BE2C (cell line): ENCODE measurements at regions not wholly inside any gene's neighbourhood (a gene's known extent, or its start where the extent isn't known, plus 50 kb on each side); places are given as distances from the start of the nearest gene placed in this dataset.

Experiments
- DNase-seq: peaks from one replicate; pipeline ENCODE4 v3.0.0-alpha.2; 2020
- H3K27me3 ChIP-seq: fragments of 250-450 bp; sonication (Bioruptor Pico); 2 replicates; pipeline ENCODE4 v1.5.1; 2020; ENCODE audit warnings: mild to moderate bottlenecking
- H3K36me3 ChIP-seq: fragments of 250-450 bp; sonication (Bioruptor Pico); 2 replicates; pipeline ENCODE4 v1.5.1; 2020; ENCODE audit warnings: mild to moderate bottlenecking
- H3K4me1 ChIP-seq: fragments of 250-450 bp; sonication (Bioruptor Pico); 2 replicates; pipeline ENCODE4 v1.5.1; 2020
- H3K4me3 ChIP-seq: 2 replicates; pipeline ENCODE4 v1.5.1; 2011; ENCODE audit warnings: low read depth, low read length
- H3K9me3 ChIP-seq: fragments of 250-450 bp; sonication (Bioruptor Pico); 2 replicates; pipeline ENCODE4 v1.5.1; 2020
- TF ChIP-seq, protein P1 (sequence below): IDR thresholded peaks from 2 replicates; pipeline ENCODE4 v1.5.1; 2012; ENCODE audit warnings: mild to moderate bottlenecking, low read depth, low read length

DNA sequence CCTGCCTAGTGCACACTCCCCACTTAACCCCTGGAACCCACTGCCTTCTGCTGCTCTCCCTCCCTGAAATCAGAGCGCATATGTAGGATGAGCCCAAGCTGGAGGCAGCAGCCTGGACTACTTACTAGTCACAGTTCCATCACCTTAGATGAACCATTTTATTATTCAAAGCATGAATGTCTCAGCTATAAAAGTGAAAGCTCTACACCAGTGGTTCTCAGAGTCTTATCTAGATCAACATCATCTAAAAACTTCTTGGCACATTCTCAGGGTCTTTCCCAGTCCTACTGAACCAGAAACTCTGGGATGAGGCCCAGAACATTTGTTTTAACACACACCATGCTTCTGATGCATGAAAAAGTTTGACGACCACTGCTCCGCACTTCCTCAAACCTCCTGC lies 100.3 kb upstream of the ANK3 start:
- no peaks in the 10 kb centered on the region for H3K27me3 ChIP-seq
- H3K4me1 ChIP-seq = no peaks in the 10 kb centered on the region
- H3K9me3 ChIP-seq = no peaks in the 10 kb centered on the region
- no peak for DNase-seq
- H3K36me3 ChIP-seq = no peaks in the 10 kb centered on the region
- H3K4me3 ChIP-seq = no peak overlapping the region
- TF ChIP-seq, protein P1, sequence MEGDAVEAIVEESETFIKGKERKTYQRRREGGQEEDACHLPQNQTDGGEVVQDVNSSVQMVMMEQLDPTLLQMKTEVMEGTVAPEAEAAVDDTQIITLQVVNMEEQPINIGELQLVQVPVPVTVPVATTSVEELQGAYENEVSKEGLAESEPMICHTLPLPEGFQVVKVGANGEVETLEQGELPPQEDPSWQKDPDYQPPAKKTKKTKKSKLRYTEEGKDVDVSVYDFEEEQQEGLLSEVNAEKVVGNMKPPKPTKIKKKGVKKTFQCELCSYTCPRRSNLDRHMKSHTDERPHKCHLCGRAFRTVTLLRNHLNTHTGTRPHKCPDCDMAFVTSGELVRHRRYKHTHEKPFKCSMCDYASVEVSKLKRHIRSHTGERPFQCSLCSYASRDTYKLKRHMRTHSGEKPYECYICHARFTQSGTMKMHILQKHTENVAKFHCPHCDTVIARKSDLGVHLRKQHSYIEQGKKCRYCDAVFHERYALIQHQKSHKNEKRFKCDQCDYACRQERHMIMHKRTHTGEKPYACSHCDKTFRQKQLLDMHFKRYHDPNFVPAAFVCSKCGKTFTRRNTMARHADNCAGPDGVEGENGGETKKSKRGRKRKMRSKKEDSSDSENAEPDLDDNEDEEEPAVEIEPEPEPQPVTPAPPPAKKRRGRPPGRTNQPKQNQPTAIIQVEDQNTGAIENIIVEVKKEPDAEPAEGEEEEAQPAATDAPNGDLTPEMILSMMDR = no peak

DNA sequence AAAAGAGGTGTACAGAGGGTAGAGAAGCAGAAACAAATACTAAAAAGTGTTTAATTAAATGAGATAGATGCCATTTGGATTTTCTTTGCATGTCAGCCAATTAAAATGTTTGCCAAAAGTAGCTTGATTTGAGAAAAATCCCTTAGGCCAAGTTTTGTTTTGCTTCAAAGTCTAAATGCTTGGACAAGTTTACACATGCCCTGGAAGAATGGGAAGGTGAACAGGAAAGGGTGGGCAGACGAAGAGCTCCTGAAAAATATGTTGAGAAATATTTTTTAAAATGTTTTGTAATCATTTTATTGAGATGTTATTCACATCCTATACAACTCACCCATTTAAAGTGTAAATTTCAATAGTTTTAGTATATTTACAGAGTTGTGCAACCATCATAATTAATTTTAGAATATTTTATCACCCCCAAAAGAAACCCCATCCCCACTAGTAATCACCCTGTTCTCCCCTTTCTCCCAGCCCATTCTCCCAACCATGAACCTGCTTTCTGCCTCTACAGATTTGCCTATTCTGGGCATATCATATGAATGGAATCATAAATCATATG lies 98.5 kb upstream of the ANK3 start:
- TF ChIP-seq, protein P1 = no peak
- H3K36me3 ChIP-seq = no peaks in the 10 kb centered on the region
- H3K4me3 ChIP-seq = no peak overlapping the region
- no peak for DNase-seq
- no peaks in the 10 kb centered on the region for H3K9me3 ChIP-seq
- peaks cover 3% of the 10 kb centered on the region; the same call in 1 of the 2 replicates for H3K4me1 ChIP-seq
- H3K27me3 ChIP-seq = no peaks in the 10 kb centered on the region

DNA sequence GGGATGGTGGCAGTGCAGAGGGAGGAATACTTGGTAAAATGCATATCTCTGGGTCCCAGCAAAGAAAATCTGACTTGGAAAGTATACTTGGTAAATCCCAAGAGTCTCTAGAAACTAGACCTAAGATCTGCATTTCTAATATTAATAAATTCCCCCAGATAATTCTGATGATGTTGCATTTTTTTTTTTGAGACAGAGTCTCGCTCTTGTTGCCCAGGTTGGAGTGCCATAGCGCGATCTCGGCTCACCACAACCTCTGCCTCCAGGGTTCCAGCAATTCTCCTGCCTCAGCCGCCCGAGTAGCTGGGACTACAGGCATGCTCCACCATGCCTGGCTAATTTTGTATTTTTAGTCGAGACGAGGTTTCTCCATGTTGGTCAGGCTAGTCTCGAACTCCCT lies 97.9 kb upstream of the ANK3 start:
- H3K9me3 ChIP-seq = no peaks in the 10 kb centered on the region
- no peak for DNase-seq
- no peaks in the 10 kb centered on the region for H3K27me3 ChIP-seq
- TF ChIP-seq, protein P1 = no peak
- peaks cover 3% of the 10 kb centered on the region for H3K4me1 ChIP-seq
- H3K4me3 ChIP-seq = no peak overlapping the region
- H3K36me3 ChIP-seq = no peaks in the 10 kb centered on the region

DNA sequence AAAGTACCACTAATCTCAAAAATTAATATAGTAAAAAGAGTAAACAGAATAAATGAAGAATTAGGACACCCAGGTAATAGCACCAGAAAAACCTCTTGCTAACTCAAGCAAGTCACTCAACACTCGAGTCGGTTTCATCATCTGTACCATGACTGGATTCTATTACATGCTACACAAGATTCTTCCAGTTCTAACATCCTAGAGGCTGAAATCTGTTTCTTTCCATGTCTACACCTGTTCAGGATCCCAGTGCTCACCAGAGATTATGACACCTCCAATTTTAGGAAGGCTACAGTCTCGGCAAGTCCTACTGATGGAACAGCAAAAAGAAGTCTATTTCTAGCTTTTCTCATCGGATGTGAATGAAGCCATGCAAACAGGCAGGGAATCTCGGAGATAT lies 95.3 kb upstream of the ANK3 start:
- TF ChIP-seq, protein P1 = no peak
- peaks cover 3% of the 10 kb centered on the region for H3K4me1 ChIP-seq

DNA sequence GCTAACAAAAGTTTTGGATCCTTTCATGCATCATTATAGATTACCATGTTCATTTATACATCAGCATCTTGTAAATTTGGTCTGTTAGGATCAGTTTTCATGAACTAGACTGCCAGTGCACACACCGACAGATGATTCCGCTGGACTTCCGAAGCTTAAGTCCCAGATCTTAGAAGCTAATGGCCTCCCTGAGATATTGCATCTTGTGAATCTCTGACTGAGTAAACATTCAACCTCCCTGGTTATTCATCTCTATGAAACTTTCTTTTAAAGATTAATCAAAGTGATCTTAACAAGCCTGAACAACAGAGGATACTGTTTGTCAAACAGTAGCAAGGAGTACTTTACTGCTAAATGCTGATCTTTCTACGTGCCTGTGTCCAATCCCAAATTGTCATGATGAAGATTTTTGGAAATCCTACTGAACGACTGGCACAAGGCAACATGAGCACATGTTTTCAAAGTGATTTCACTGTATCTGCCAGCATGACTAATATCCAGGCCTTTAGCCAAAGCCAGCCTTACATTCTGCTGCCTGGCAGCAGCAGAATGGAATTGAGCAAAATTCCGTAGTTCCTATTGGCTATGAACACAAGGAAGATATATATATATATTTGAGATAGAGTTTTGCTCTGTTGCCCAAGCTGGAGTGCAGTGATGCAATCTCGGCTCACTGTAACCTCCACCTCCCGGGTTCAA lies 91.3 kb upstream of the ANK3 start:
- no peaks in the 10 kb centered on the region for H3K36me3 ChIP-seq
- peak; percentile 9 for DNase-seq
- TF ChIP-seq, protein P1 = no peak
- H3K4me1 ChIP-seq = peaks cover 3% of the 10 kb centered on the region
- H3K9me3 ChIP-seq = no peaks in the 10 kb centered on the region
- no peaks in the 10 kb centered on the region for H3K27me3 ChIP-seq
- no peak overlapping the region for H3K4me3 ChIP-seq

More for the DNA sequence above, 95.3 kb upstream of the ANK3 start:
- Histone ChIP-seq H3K9me3 (no peaks in the 10 kb centered on the region), H3K4me3 (no peak overlapping the region), H3K36me3 (no peaks in the 10 kb centered on the region), H3K27me3 (no peaks in the 10 kb centered on the region)
- no peak for DNase-seq

DNA sequence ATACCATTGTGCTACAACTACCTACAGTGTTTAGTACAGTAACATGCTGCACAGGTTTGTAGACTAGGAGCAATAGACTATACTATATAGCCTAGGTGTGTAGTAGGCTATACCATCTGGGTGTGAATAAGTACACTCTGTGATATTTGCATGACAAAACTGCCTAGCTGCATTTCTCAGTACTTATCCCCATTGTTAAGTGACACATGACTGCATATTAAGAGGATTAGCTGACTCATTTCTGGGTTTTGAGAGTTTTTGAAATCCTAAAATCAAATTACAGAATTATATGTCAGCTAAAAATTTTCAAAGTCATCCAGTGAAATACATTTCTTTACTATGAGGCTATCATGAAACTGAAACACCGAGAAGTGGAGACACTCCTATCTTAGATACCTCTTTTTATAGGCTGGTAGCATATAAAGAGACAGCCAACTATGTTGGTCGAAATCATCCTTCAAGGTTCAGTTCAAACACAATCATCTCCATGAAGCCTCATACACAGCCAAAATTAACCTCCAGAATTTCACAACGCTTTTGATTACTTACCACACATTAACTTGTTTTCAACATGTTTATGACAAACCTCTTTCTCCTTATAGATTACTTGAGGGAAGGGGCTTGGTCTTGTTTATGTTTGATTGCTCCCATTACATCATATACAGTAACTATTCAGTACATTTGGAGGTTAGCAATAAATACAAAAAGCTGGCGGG lies 89.8 kb upstream of the ANK3 start:
- Histone ChIP-seq H3K27me3 (no peaks in the 10 kb centered on the region), H3K36me3 (no peaks in the 10 kb centered on the region), H3K9me3 (no peaks in the 10 kb centered on the region), H3K4me3 (no peak overlapping the region), H3K4me1 (peaks cover 3% of the 10 kb centered on the region)
- DNase-seq = no peak
- TF ChIP-seq, protein P1 = no peak
